H9 (cell line): ENCODE measurements at regions not wholly inside any gene's neighbourhood (a gene's known extent, or its start where the extent isn't known, plus 50 kb on each side); places are given as distances from the start of the nearest gene placed in this dataset.

Experiments
- DNase-seq: peaks from one replicate; pipeline ENCODE4 v3.0.0-alpha.2; 2017
- H2AFZ ChIP-seq: one replicate; pipeline ENCODE4 v1.6.1; 2013; ENCODE audit warnings: mild to moderate bottlenecking, low read length, control low read depth, moderate library complexity
- H2AK5ac ChIP-seq: 2 replicates; pipeline ENCODE4 v1.6.1; 2013; ENCODE audit warnings: low read length, control low read depth, mixed read lengths; ENCODE audit not compliant: insufficient read length
- H2BK120ac ChIP-seq: one replicate; pipeline ENCODE4 v1.6.1; 2013; ENCODE audit warnings: low read depth, mild to moderate bottlenecking, low read length, control low read depth, inconsistent platforms; ENCODE audit not compliant: poor library complexity, severe bottlenecking
- H2BK12ac ChIP-seq: 2 replicates; pipeline ENCODE4 v1.6.1; 2013; ENCODE audit warnings: low read length, control low read depth, mixed read lengths, low read depth; ENCODE audit not compliant: insufficient read length
- H2BK15ac ChIP-seq: 2 replicates; pipeline ENCODE4 v1.6.1; 2013; ENCODE audit warnings: low read depth, low read length, control low read depth
- H2BK20ac ChIP-seq: one replicate; pipeline ENCODE4 v1.6.1; 2013; ENCODE audit warnings: low read depth, mild to moderate bottlenecking, low read length, control low read depth, inconsistent platforms; ENCODE audit not compliant: poor library complexity, severe bottlenecking
- H2BK5ac ChIP-seq: 2 replicates; pipeline ENCODE4 v1.6.1; 2013; ENCODE audit warnings: low read length, control low read depth, mixed read lengths; ENCODE audit not compliant: insufficient read length
- H3K14ac ChIP-seq: 2 replicates; pipeline ENCODE4 v1.6.1; 2013; ENCODE audit warnings: low read length, control low read depth; ENCODE audit not compliant: insufficient read depth
- H3K18ac ChIP-seq: 2 replicates; pipeline ENCODE4 v1.6.1; 2013; ENCODE audit warnings: low read depth, mild to moderate bottlenecking, mixed read lengths, low read length, control low read depth; ENCODE audit not compliant: insufficient read length
- H3K23ac ChIP-seq: 2 replicates; pipeline ENCODE4 v1.6.1; 2013; ENCODE audit warnings: low read length, control low read depth, mixed read lengths, low read depth; ENCODE audit not compliant: insufficient read length
- H3K23me2 ChIP-seq: 2 replicates; pipeline ENCODE4 v1.6.1; 2013; ENCODE audit warnings: low read depth, mild to moderate bottlenecking, mixed read lengths, low read length, control low read depth; ENCODE audit not compliant: insufficient read length, poor library complexity, severe bottlenecking
- H3K27ac ChIP-seq: 2 replicates; pipeline ENCODE4 v1.5.1; 2013; ENCODE audit warnings: low read length, control low read depth, mixed read lengths, low read depth; ENCODE audit not compliant: insufficient read length
- H3K27me3 ChIP-seq: 2 replicates; pipeline ENCODE4 v1.6.1; 2013; ENCODE audit warnings: low read length, control low read depth, inconsistent platforms; ENCODE audit not compliant: insufficient read depth
- H3K4ac ChIP-seq: 2 replicates; pipeline ENCODE4 v1.6.1; 2013; ENCODE audit warnings: low read depth, mild to moderate bottlenecking, control low read depth, inconsistent platforms, low read length, moderate library complexity
- H3K4me1 ChIP-seq: 2 replicates; pipeline ENCODE4 v1.6.1; 2013; ENCODE audit warnings: low read length, control low read depth, inconsistent platforms; ENCODE audit not compliant: insufficient read depth
- H3K4me2 ChIP-seq: 2 replicates; pipeline ENCODE4 v1.6.1; 2013; ENCODE audit warnings: low read length, control low read depth, mixed read lengths; ENCODE audit not compliant: insufficient read length, insufficient read depth
- H3K56ac ChIP-seq: 2 replicates; pipeline ENCODE4 v1.6.1; 2013; ENCODE audit warnings: low read depth, mild to moderate bottlenecking, mixed read lengths, low read length, control low read depth; ENCODE audit not compliant: insufficient read length
- H3K79me1 ChIP-seq: 2 replicates; pipeline ENCODE4 v1.6.1; 2013; ENCODE audit warnings: low read depth, mild to moderate bottlenecking, moderate library complexity, low read length, control low read depth, inconsistent platforms; ENCODE audit not compliant: insufficient read depth, poor library complexity, severe bottlenecking
- H3K79me2 ChIP-seq: 2 replicates; pipeline ENCODE4 v1.6.1; 2013; ENCODE audit warnings: low read length, control low read depth, inconsistent platforms; ENCODE audit not compliant: insufficient read depth
- H3K9ac ChIP-seq: 2 replicates; pipeline ENCODE4 v1.6.1; 2013; ENCODE audit warnings: low read length, control low read depth, mixed read lengths; ENCODE audit not compliant: insufficient read length; ENCODE audit errors: extremely low read depth
- H3K9me3 ChIP-seq: one replicate; pipeline ENCODE4 v1.6.1; 2013; ENCODE audit warnings: low read depth, low read length, inconsistent platforms; ENCODE audit not compliant: control insufficient read depth
- H3T11ph ChIP-seq: one replicate; pipeline ENCODE4 v1.6.1; 2013; ENCODE audit warnings: mild to moderate bottlenecking, low read length, control low read depth, inconsistent platforms
- H4K20me1 ChIP-seq: one replicate; pipeline ENCODE4 v1.6.1; 2013; ENCODE audit not compliant: control insufficient read depth, insufficient read length, insufficient read depth
- H4K5ac ChIP-seq: 2 replicates; pipeline ENCODE4 v1.6.1; 2013; ENCODE audit warnings: low read depth, mild to moderate bottlenecking, mixed read lengths, low read length, control low read depth; ENCODE audit not compliant: insufficient read length
- H4K8ac ChIP-seq: replicated peaks from 2 replicates; pipeline ENCODE4 v1.6.1; 2013; ENCODE audit warnings: low read length, control low read depth, mixed read lengths, low read depth; ENCODE audit not compliant: insufficient read length
- H4K91ac ChIP-seq: 2 replicates; pipeline ENCODE4 v1.6.1; 2013; ENCODE audit warnings: low read depth, mild to moderate bottlenecking, moderate library complexity, mixed read lengths, low read length, control low read depth; ENCODE audit not compliant: insufficient read length
- H3K27ac Mint-ChIP-seq, 3 experiments: 2 replicates in 2 of 3; 3 replicates in 1 of 3; pipeline ENCODE4 v1.8.0; 2020 to 2021; ENCODE audit warnings: mixed read lengths in 3 of 3, mild to moderate bottlenecking in 1 of 3, moderate library complexity in 1 of 3
- H3K27me3 Mint-ChIP-seq: 2 replicates; pipeline ENCODE4 v1.8.0; 2021; ENCODE audit warnings: low read depth, mild to moderate bottlenecking, moderate library complexity, mixed read lengths
- H3K36me3 Mint-ChIP-seq, 3 experiments: 2 replicates in 2 of 3; 3 replicates in 1 of 3; pipeline ENCODE4 v1.8.0; 2020 to 2021; ENCODE audit warnings: low read depth in 3 of 3, mixed read lengths in 3 of 3; ENCODE audit not compliant: insufficient read depth in 1 of 3
- H3K4me1 Mint-ChIP-seq, 2 experiments: 2 replicates each; pipeline ENCODE4 v1.8.0; 2020; ENCODE audit warnings: mixed read lengths in 2 of 2
- H3K4me3 Mint-ChIP-seq, 2 experiments: 2 replicates in 1 of 2; 3 replicates in 1 of 2; pipeline ENCODE4 v1.8.0; 2020 to 2021; ENCODE audit warnings: mild to moderate bottlenecking in 2 of 2, mixed read lengths in 2 of 2, moderate library complexity in 1 of 2
- H3K9me3 Mint-ChIP-seq, 2 experiments: 2 replicates in 1 of 2; 3 replicates in 1 of 2; pipeline ENCODE4 v1.8.0; 2020; ENCODE audit warnings: mild to moderate bottlenecking in 2 of 2, mixed read lengths in 2 of 2, moderate library complexity in 1 of 2
- CTCF ChIP-seq: fragments of 200-600 bp; sonication (generic); conservative IDR thresholded peaks from 3 replicates; pipeline ENCODE4 v1.8.0; 2021; ENCODE audit warnings: antibody characterized with exemption, mild to moderate bottlenecking
- whole genome bisulfite sequencing: extraction: QIAGEN DNeasy Blood & Tissue Kit; methylation state at CpG from one replicate; pipeline ENCODE4 v1.1.7; 2013; ENCODE audit warnings: missing lambda C conversion rate, low lambda C conversion rate, mixed read lengths; ENCODE audit not compliant: insufficient read length; ENCODE audit errors: extremely low coverage; 5-methylcytosine and 5-hydroxymethylcytosine counted together

- H3K4me1 Mint-ChIP-seq = no peaks in the 10 kb centered on the region
- no peak overlapping the region for H3K4me3 Mint-ChIP-seq
- Histone ChIP-seq H2BK5ac (no peak overlapping the region), H3T11ph (no peak overlapping the region), H4K8ac (no peak overlapping the region), H3K79me2 (no peaks in the 10 kb centered on the region), H3K56ac (no peak overlapping the region), H2BK20ac (no peak overlapping the region), H4K20me1 (no peaks in the 10 kb centered on the region), H3K27me3 (no peaks in the 10 kb centered on the region), H4K91ac (no peak overlapping the region), H3K23ac (no peak overlapping the region), H2BK15ac (no peak overlapping the region), H3K14ac (no peak overlapping the region), H3K4me2 (no peak overlapping the region), H3K9ac (no peak overlapping the region), H3K23me2 (no peaks in the 10 kb centered on the region), H3K9me3 (no peaks in the 10 kb centered on the region), H3K18ac (no peak overlapping the region), H3K4me1 (no peaks in the 10 kb centered on the region), H2AK5ac (no peak overlapping the region), H2AFZ (no peak overlapping the region), H4K5ac (no peak overlapping the region), H2BK12ac (no peak overlapping the region), H2BK120ac (no peak overlapping the region), H3K4ac (no peak overlapping the region), H3K79me1 (no peaks in the 10 kb centered on the region), H3K27ac (no peak overlapping the region)
- DNase-seq = no peak
- WGBS = no CpG with 5 or more reads among the region's 1 CpG
- H3K27me3 Mint-ChIP-seq = no peaks in the 10 kb centered on the region
- no peaks in the 10 kb centered on the region for H3K9me3 Mint-ChIP-seq
- H3K36me3 Mint-ChIP-seq = no peaks in the 10 kb centered on the region
- no peak overlapping the region for H3K27ac Mint-ChIP-seq
- TF ChIP-seq CTCF = no peak
These were observed 315.5 kb downstream of the TGFB2 start for GRCh38 chr1:218660678-218661053.
